K562 (cell line): ENCODE measurements at regions not wholly inside any gene's neighbourhood (a gene's known extent, or its start where the extent isn't known, plus 50 kb on each side); places are given as distances from the start of the nearest gene placed in this dataset.

ENCODE experiments used
- ATAC-seq: fragments of 200-7000 bp; cut with Tn5 transposase; 3 replicates; pipeline ENCODE4 v1.9.1; 2020; ENCODE audit warnings: moderate library complexity
- BruUV-seq: library from RNA; stranded (reverse); fragments of 400-500 nt; replicated peaks from 2 replicates; lab custom pipeline; 2021; lab: Mats Ljungman, UMichigan
- CTCF ChIA-PET: fragments of 300-600 bp; formaldehyde crosslinking; extraction: SDS; loops from one replicate; lab custom pipeline; 2021; ENCODE audit warnings: low intra/inter-chr PET ratio; lab: Yijun Ruan, JAX
- POLR2A ChIA-PET: fragments of 300-600, 350-650 bp; sonication (Branson Sonifier 250); formaldehyde crosslinking; extraction: SDS; loops from one replicate; lab custom pipeline; 2021; ENCODE audit warnings: antibody characterized with exemption, inconsistent platforms; lab: Yijun Ruan, JAX
- DNase-seq, 4 experiments: peaks; one replicate each; pipeline versions ENCODE4 v3.0.0 to v3.0.0-alpha.2; 2011 to 2018; ENCODE audit warnings: low spot score in 3 of 4, mixed read lengths in 3 of 4; ENCODE audit errors: extremely low read depth in 1 of 4
- FAIRE-seq: peaks from 2 replicates; lab custom pipeline; 2011; peaks lifted over from hg19 to GRCh38; lab: Jason Lieb, UNC
- H2AFZ ChIP-seq: 2 replicates; pipeline ENCODE4 v1.6.0; 2011; ENCODE audit warnings: low read depth, low read length, control low read depth, inconsistent platforms
- H3K27ac ChIP-seq: fragments of 200-600 bp; 3 replicates; pipeline ENCODE4 v1.8.0; 2011; ENCODE audit warnings: low read depth, mild to moderate bottlenecking, control low read depth, inconsistent platforms, low read length, moderate library complexity, mixed read lengths; ENCODE audit errors: extremely low read depth
- H3K27me3 ChIP-seq, 2 experiments: fragments of 300-600 bp in 1 of 2; 2 replicates in 1 of 2; 3 replicates in 1 of 2; pipeline versions ENCODE4 v1.6.0 to v1.8.0; 2011; ENCODE audit warnings: inconsistent platforms in 2 of 2, low read length in 2 of 2, mild to moderate bottlenecking in 1 of 2, mixed read lengths in 1 of 2, moderate library complexity in 1 of 2; ENCODE audit not compliant: control insufficient read depth in 2 of 2, insufficient read depth in 2 of 2
- H3K36me3 ChIP-seq: fragments of 300-600 bp; 3 replicates; pipeline ENCODE4 v1.8.0; 2011; ENCODE audit warnings: mild to moderate bottlenecking, low read length, inconsistent platforms; ENCODE audit not compliant: control insufficient read depth, insufficient read depth
- H3K4me1 ChIP-seq, 2 experiments: fragments of 200-600 bp in 1 of 2; replicated peaks in 1 of 2; 2 replicates in 1 of 2; 3 replicates in 1 of 2; pipeline versions ENCODE4 v1.5.1 to v1.8.0; 2011; ENCODE audit warnings: inconsistent platforms in 2 of 2, low read length in 2 of 2, mild to moderate bottlenecking in 1 of 2, mixed read lengths in 1 of 2, moderate library complexity in 1 of 2; ENCODE audit not compliant: control insufficient read depth in 2 of 2, insufficient read depth in 2 of 2
- H3K4me2 ChIP-seq: 2 replicates; pipeline ENCODE4 v1.6.1; 2011; ENCODE audit warnings: low read length, control low read depth, inconsistent platforms, mixed read lengths; ENCODE audit not compliant: insufficient read depth
- H3K4me3 ChIP-seq: fragments of 200-600 bp; sonication (generic), shearing (Covaris generic); 2 replicates; pipeline ENCODE4 v1.5.1; 2016; ENCODE audit warnings: control low read depth, inconsistent platforms
- H3K79me2 ChIP-seq: fragments of 200-600 bp; 3 replicates; pipeline ENCODE4 v1.8.0; 2011; ENCODE audit warnings: low read length, inconsistent platforms; ENCODE audit not compliant: control insufficient read depth, insufficient read depth
- H3K9ac ChIP-seq, 2 experiments: 2 replicates each; pipeline versions ENCODE4 v1.6.0 to v1.6.1; 2011; ENCODE audit warnings: low read depth in 2 of 2, low read length in 2 of 2, control low read depth in 1 of 2, inconsistent platforms in 1 of 2, mild to moderate bottlenecking in 1 of 2, mixed read lengths in 1 of 2; ENCODE audit not compliant: insufficient read depth in 1 of 2
- H3K9me1 ChIP-seq: one replicate; pipeline ENCODE4 v1.6.0; 2011; ENCODE audit warnings: inconsistent platforms, mild to moderate bottlenecking, low read length, moderate library complexity; ENCODE audit not compliant: control insufficient read depth, insufficient read depth
- H3K9me3 ChIP-seq: replicated peaks from 2 replicates; pipeline ENCODE4 v1.5.1; 2011; ENCODE audit warnings: low read depth, low read length, inconsistent platforms; ENCODE audit not compliant: control insufficient read depth, insufficient read depth
- H4K20me1 ChIP-seq: replicated peaks from 2 replicates; pipeline ENCODE4 v1.6.1; 2011; ENCODE audit warnings: low read length, inconsistent platforms, mixed read lengths; ENCODE audit not compliant: control insufficient read depth, insufficient read depth
- ASH1L ChIP-seq: fragments of 450-650 bp; IDR thresholded peaks from 2 replicates; pipeline ENCODE4 v1.6.1; 2018; ENCODE audit warnings: borderline replicate concordance, mild to moderate bottlenecking, low read depth; ENCODE audit not compliant: partially characterized antibody
- BACH1 ChIP-seq: fragments of 200-800 bp; sonication (Bioruptor generic); IDR thresholded peaks from 2 replicates; pipeline ENCODE4 v1.6.1; 2016; ENCODE audit warnings: missing genetic modification characterization, missing compliant biosample characterization
- FOSL1 ChIP-seq: fragments of 200-800 bp; sonication (Bioruptor generic); conservative IDR thresholded peaks from 2 replicates; pipeline ENCODE4 v1.6.1; 2016; ENCODE audit warnings: missing genetic modification characterization, missing compliant biosample characterization
- KLF10 ChIP-seq: fragments of 250-450 bp; sonication (Bioruptor Pico); IDR thresholded peaks from 2 replicates; pipeline ENCODE4 v1.6.1; 2021; ENCODE audit warnings: matching md5 sums
- PML ChIP-seq: IDR thresholded peaks from 2 replicates; pipeline ENCODE4 v1.6.1; 2012; ENCODE audit warnings: low read length, inconsistent platforms
- RBM25 ChIP-seq: fragments of 200-400 bp; formaldehyde crosslinking; IDR thresholded peaks from 2 replicates; pipeline ENCODE4 v1.6.1; 2018; ENCODE audit warnings: low read length, low read depth, moderate library complexity; ENCODE audit not compliant: severe bottlenecking
- ZNF140 ChIP-seq: fragments of 250-450 bp; sonication (Bioruptor Pico); IDR thresholded peaks from 2 replicates; pipeline ENCODE4 v1.8.0; 2021; ENCODE audit warnings: moderate library complexity, mild to moderate bottlenecking, inconsistent platforms
- WGBS: fragments of 100-300 bp; shearing (Covaris generic); methylation state at CpG from one replicate; pipeline ENCODE4 v1.1.6; 2016; ENCODE audit warnings: low coverage, mixed read lengths; ENCODE audit not compliant: insufficient coverage; ENCODE audit errors: missing lambda C conversion rate; 5-methylcytosine and 5-hydroxymethylcytosine counted together
- in situ Hi-C: fragments of 300-500 bp; cut with MboI; formaldehyde crosslinking; loops from 4 replicates; pipeline ENCODE4 v1.15.0; 2018; ENCODE audit warnings: inconsistent platforms, mixed read lengths
- intact Hi-C: fragments of 100-400 bp; cut with micrococcal nuclease; formaldehyde crosslinking; loops from 2 replicates; pipeline ENCODE4 v1.14.2; 2022
- TF ChIP-seq, protein P1 (sequence below): fragments of 450-650 bp; IDR thresholded peaks from 2 replicates; pipeline ENCODE4 v1.6.1; 2016
- TF ChIP-seq, protein P2 (sequence below): sonication (generic); formaldehyde crosslinking; IDR thresholded peaks from 2 replicates; pipeline ENCODE4 v1.8.0; 2022; ENCODE audit warnings: missing genetic modification reagents, mild to moderate bottlenecking, borderline replicate concordance
- TF ChIP-seq, protein P3 (sequence below): sonication (generic); formaldehyde crosslinking; IDR thresholded peaks from 2 replicates; pipeline ENCODE4 v1.8.0; 2022; ENCODE audit warnings: mild to moderate bottlenecking, missing genetic modification reagents
- TF ChIP-seq, protein P4 (sequence below): fragments of 250-450 bp; sonication (Bioruptor Pico); IDR thresholded peaks from 2 replicates; pipeline ENCODE4 v1.4.0; 2020; ENCODE audit warnings: mild to moderate bottlenecking, moderate library complexity

DNA sequence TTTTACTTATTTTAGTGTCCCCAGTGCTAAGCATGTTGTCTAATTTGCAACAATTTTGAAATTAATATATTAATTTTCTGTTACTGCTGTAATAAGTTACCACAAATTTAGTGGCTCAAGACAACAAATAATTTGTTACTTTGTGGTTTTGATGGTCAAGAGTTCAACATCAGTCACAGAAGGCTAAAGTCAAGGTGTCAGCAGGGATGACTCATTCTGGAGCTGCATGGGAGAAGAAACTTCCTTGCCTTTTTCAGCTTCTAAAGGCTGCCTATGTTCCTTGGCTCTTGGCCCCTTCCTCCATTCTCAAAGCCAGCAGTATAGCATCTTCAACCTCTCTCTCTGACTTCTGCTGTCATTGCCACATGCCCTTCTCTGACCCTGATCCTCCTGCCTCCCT is 271.8 kb downstream of the HLX start:
- H3K4me3 ChIP-seq = no peak overlapping the region
- H2AFZ ChIP-seq = no peak overlapping the region
- BruUV-seq = no TSS peak
- FAIRE-seq = no peak
- no peaks in the 10 kb centered on the region; the same call in 1 of the 2 replicates for H3K9me3 ChIP-seq
- H3K4me1 ChIP-seq = no peaks in the 10 kb centered on the region
- no peak for ATAC-seq
- H3K79me2 ChIP-seq = no peaks in the 10 kb centered on the region
- intact Hi-C loops (no loop called here), in situ Hi-C loops (no loop called here)
- no peaks in the 10 kb centered on the region for H3K27me3 ChIP-seq
- no peak overlapping the region for H3K9ac ChIP-seq
- no peaks in the 10 kb centered on the region for H3K9me1 ChIP-seq
- ChIA-PET POLR2A (no interaction called here), CTCF (no interaction called here)
- DNase-seq = no peak
- H3K4me2 ChIP-seq = no peak overlapping the region
- TF ChIP-seq RBM25 = peak; percentile 40
- TF ChIP-seq FOSL1 = 0 out of 2 replicates have a peak, but pooled peaks have one; percentile 21
- no peak for TF ChIP-seq ZNF140 (CRISPR knock-in tag)
- H3K36me3 ChIP-seq = no peaks in the 10 kb centered on the region
- H4K20me1 ChIP-seq = no peaks in the 10 kb centered on the region
- no peak overlapping the region for H3K27ac ChIP-seq

DNA sequence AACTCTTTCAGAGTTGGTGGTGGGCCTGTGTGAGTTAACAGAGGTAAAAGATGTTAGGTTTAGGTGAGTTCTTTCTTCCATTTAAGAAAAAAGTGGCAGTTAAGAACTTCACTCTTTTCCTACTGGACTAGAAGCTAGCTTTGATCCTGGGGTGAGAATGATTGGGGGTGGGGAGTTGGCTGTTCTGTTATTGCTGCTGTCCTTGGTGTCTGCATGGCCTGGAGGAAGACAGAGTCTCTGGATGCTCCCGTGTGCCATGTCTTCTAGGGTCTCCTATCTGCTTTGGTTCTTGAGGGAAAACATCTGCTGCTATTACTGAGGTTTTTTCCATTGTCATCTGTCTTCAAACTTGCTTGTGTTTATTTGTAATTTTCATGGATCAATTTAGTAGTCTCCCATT is 275.7 kb downstream of the HLX start:
- ChIA-PET CTCF (no interaction called here), POLR2A (no interaction called here)
- ATAC-seq (no peak), FAIRE-seq (no peak), DNase-seq (no peak)
- Histone ChIP-seq H3K4me2 (no peak overlapping the region), H2AFZ (no peak overlapping the region), H4K20me1 (no peaks in the 10 kb centered on the region), H3K4me1 (no peaks in the 10 kb centered on the region), H3K9me3 (no peaks in the 10 kb centered on the region), H3K4me3 (no peak overlapping the region), H3K9me1 (no peaks in the 10 kb centered on the region), H3K79me2 (no peaks in the 10 kb centered on the region), H3K27ac (no peak overlapping the region), H3K27me3 (no peaks in the 10 kb centered on the region), H3K36me3 (no peaks in the 10 kb centered on the region), H3K9ac (no peak overlapping the region)
- in situ Hi-C loops = no loop called here
- no TSS peak for BruUV-seq
- intact Hi-C loops = no loop called here
- 0% methylated on average over 1 of the region's 1 CpG for WGBS
- TF ChIP-seq KLF10 (no peak), PML (no peak), BACH1 (tag) (no peak), ASH1L (no peak)
- TF ChIP-seq, protein P1, sequence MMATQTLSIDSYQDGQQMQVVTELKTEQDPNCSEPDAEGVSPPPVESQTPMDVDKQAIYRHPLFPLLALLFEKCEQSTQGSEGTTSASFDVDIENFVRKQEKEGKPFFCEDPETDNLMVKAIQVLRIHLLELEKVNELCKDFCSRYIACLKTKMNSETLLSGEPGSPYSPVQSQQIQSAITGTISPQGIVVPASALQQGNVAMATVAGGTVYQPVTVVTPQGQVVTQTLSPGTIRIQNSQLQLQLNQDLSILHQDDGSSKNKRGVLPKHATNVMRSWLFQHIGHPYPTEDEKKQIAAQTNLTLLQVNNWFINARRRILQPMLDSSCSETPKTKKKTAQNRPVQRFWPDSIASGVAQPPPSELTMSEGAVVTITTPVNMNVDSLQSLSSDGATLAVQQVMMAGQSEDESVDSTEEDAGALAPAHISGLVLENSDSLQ = no peak
- TF ChIP-seq, protein P2, sequence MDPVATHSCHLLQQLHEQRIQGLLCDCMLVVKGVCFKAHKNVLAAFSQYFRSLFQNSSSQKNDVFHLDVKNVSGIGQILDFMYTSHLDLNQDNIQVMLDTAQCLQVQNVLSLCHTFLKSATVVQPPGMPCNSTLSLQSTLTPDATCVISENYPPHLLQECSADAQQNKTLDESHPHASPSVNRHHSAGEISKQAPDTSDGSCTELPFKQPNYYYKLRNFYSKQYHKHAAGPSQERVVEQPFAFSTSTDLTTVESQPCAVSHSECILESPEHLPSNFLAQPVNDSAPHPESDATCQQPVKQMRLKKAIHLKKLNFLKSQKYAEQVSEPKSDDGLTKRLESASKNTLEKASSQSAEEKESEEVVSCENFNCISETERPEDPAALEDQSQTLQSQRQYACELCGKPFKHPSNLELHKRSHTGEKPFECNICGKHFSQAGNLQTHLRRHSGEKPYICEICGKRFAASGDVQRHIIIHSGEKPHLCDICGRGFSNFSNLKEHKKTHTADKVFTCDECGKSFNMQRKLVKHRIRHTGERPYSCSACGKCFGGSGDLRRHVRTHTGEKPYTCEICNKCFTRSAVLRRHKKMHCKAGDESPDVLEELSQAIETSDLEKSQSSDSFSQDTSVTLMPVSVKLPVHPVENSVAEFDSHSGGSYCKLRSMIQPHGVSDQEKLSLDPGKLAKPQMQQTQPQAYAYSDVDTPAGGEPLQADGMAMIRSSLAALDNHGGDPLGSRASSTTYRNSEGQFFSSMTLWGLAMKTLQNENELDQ = no peak
- TF ChIP-seq, protein P3, sequence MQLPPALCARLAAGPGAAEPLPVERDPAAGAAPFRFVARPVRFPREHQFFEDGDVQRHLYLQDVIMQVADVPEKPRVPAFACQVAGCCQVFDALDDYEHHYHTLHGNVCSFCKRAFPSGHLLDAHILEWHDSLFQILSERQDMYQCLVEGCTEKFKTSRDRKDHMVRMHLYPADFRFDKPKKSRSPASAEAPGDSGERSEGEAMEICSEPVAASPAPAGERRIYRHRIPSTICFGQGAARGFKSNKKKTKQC (CRISPR knock-in tag) = no peak
- TF ChIP-seq, protein P4, sequence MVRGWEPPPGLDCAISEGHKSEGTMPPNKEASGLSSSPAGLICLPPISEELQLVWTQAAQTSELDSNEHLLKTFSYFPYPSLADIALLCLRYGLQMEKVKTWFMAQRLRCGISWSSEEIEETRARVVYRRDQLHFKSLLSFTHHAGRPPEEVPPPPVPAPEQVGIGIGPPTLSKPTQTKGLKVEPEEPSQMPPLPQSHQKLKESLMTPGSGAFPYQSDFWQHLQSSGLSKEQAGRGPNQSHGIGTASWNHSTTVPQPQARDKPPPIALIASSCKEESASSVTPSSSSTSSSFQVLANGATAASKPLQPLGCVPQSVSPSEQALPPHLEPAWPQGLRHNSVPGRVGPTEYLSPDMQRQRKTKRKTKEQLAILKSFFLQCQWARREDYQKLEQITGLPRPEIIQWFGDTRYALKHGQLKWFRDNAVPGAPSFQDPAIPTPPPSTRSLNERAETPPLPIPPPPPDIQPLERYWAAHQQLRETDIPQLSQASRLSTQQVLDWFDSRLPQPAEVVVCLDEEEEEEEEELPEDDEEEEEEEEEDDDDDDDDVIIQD (CRISPR knock-in tag) = no peak
